HG02759 (cell line): ENCODE measurements at regions not wholly inside any gene's neighbourhood (a gene's known extent, or its start where the extent isn't known, plus 50 kb on each side); places are given as distances from the start of the nearest gene placed in this dataset.
"Not testable (repeated sequence)": the region's sequence is repeated elsewhere in the genome, so short reads cannot be mapped to it uniquely, and the experiment has no call there.

Experiments
- ATAC-seq: cut with Tn5 transposase; IDR thresholded peaks from one replicate; pipeline ENCODE4 v1.9.1; 2021; ENCODE audit warnings: mild to moderate bottlenecking, moderate library complexity; ENCODE audit not compliant: unreplicated experiment

GRCh38 chr5:124622851-124623250 lies 123.6 kb downstream of the ZNF608 start:
- no peak for ATAC-seq

- ATAC-seq, result no peak
Measured at GRCh38 chr5:124621279-124621678, 125.2 kb downstream of the ZNF608 start.

GRCh38 chr5:124620743-124621142 lies 125.7 kb downstream of the ZNF608 start:
- ATAC-seq, result no peak

- ATAC-seq, result no peak
Measured at GRCh38 chr5:124619121-124619520, 127.3 kb downstream of the ZNF608 start.

GRCh38 chr5:124617787-124618186 lies 128.7 kb downstream of the ZNF608 start:
- ATAC-seq, result no peak

GRCh38 chr5:124614836-124615385 lies 131.5 kb downstream of the ZNF608 start:
- no peak for ATAC-seq

GRCh38 chr5:124614105-124614504 lies 132.3 kb downstream of the ZNF608 start:
- ATAC-seq, result no peak

GRCh38 chr5:124613273-124613953 lies 133.0 kb downstream of the ZNF608 start:
- no peak for ATAC-seq

- no peak for ATAC-seq
Measured at GRCh38 chr5:124612023-124612422, 134.4 kb downstream of the ZNF608 start.

- not testable (repeated sequence) for ATAC-seq
Measured at GRCh38 chr5:124611262-124611661, 135.2 kb downstream of the ZNF608 start.

GRCh38 chr5:124609685-124610084 lies 136.8 kb downstream of the ZNF608 start:
- not testable (repeated sequence) for ATAC-seq

- ATAC-seq, result no peak
Measured at GRCh38 chr5:124606543-124606942, 139.9 kb downstream of the ZNF608 start.

- ATAC-seq, result no peak
Measured at GRCh38 chr5:124606093-124606492, 140.3 kb downstream of the ZNF608 start.

GRCh38 chr5:124605541-124605940 lies 140.9 kb downstream of the ZNF608 start:
- no peak for ATAC-seq

GRCh38 chr5:124604419-124604818 lies 142.0 kb downstream of the ZNF608 start:
- ATAC-seq, result no peak

- no peak for ATAC-seq
Measured at GRCh38 chr5:124602925-124603650, 143.4 kb downstream of the ZNF608 start.

GRCh38 chr5:124599028-124599973 lies 147.1 kb downstream of the ZNF608 start:
- ATAC-seq, result peak; percentile 59

GRCh38 chr5:124596595-124597421 lies 149.6 kb downstream of the ZNF608 start:
- peak; percentile 45 for ATAC-seq

GRCh38 chr5:124593952-124594351 lies 152.5 kb downstream of the ZNF608 start:
- no peak for ATAC-seq

GRCh38 chr5:124592891-124593290 lies 153.5 kb downstream of the ZNF608 start:
- ATAC-seq, result no peak
